ENCODE measurements at regions not wholly inside any gene's neighbourhood (a gene's known extent, or its start where the extent isn't known, plus 50 kb on each side); places are given as distances from the start of the nearest gene placed in this dataset.

DNA sequence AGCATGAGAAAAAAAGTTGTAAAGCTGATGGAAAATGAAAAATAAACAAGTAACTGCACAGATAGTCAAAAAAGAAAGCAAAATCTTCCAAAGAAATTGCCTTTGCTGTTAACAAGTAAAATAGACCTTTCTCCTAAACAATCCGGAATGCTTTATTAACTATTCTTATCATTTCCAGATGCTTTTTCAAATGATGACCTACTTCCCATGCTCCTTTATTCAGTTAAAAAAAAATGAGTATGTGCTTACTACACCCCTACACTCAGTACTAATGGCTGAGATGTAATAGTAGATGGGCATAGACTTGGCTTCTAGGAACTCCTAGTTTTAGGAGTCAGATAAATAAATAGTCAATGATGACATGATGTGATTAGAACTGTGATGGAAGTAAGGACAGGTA is 108.5 kb downstream of the NIBAN1 start:
- WGBS, 2 experiments (ENCODE audit: extremely low coverage in 1 of 2, insufficient coverage in 1 of 2, insufficient read length in 1 of 2, insufficient replicate concordance in 2 of 2, low coverage in 1 of 2, low lambda C conversion rate in 2 of 2, missing lambda C conversion rate in 1 of 2): 92% methylated on average over 1 of the region's 1 CpG; no CpG with 5 or more reads in 1 of the 2 experiments
- TF ChIP-seq SIX5 (IDR thresholded peaks at IDR 0.05; ENCODE audit: low read depth, low read length) (no peak), GABPA (IDR thresholded peaks at IDR 0.05; ENCODE audit: borderline replicate concordance, insufficient read depth, low read length) (no peak), RNF2 (IDR thresholded peaks at IDR 0.05; ENCODE audit: borderline replicate concordance, low read depth, low read length, missing control alignments, poor library complexity, severe bottlenecking) (no peak), GTF2F1 (IDR thresholded peaks at IDR 0.05; ENCODE audit: borderline replicate concordance, low read depth, low read length) (no peak), CTBP2 (IDR thresholded peaks at IDR 0.05; ENCODE audit: borderline replicate concordance, insufficient read depth, insufficient read length, low read length) (no peak), JUN (IDR thresholded peaks at IDR 0.05; ENCODE audit: low read depth, low read length) (no peak), SP1 (IDR thresholded peaks at IDR 0.05; ENCODE audit: low read depth, low read length) (no peak), CBX8 (IDR thresholded peaks at IDR 0.05; ENCODE audit: borderline replicate concordance, low read depth, low read length) (no peak), HDAC2 (IDR thresholded peaks at IDR 0.05; ENCODE audit: borderline replicate concordance in 1 of 2, low read depth in 2 of 2, low read length in 2 of 2) (no peak)

More for the DNA sequence above, 108.5 kb downstream of the NIBAN1 start:
- Histone ChIP-seq H3K4me2 (ENCODE audit: insufficient read depth in 1 of 2, low read depth in 2 of 2, low read length in 2 of 2) (no peak overlapping the region), H3K79me1 (ENCODE audit: low read depth, low read length) (no peaks in the 10 kb centered on the region), H3K23ac (ENCODE audit: insufficient read length) (no peak overlapping the region), H2BK5ac (ENCODE audit: low read depth, low read length) (no peak overlapping the region), H3K9me3 (ENCODE audit: insufficient read depth in 2 of 2, low read depth in 1 of 2, low read length in 1 of 2) (no peaks in the 10 kb centered on the region), H3K23me2 (ENCODE audit: low read depth, low read length) (no peaks in the 10 kb centered on the region; the same call in 1 of the 2 replicates), H3K79me2 (ENCODE audit: control insufficient read depth in 1 of 2, insufficient read depth in 2 of 2, low read length in 2 of 2) (no peaks in the 10 kb centered on the region), H4K8ac (ENCODE audit: extremely low read depth, insufficient read depth, low read length) (no peak overlapping the region), H3K9ac (replicated peaks in 1 of 4; ENCODE audit: extremely low read depth in 1 of 4, low read depth in 3 of 4, low read length in 3 of 4) (no peak overlapping the region), H3K36me3 (ENCODE audit: control insufficient read depth in 2 of 4, insufficient read depth in 4 of 4, low read length in 3 of 4) (no peaks in the 10 kb centered on the region), H2BK120ac (replicated peaks; ENCODE audit: low read depth, low read length) (no peak overlapping the region), H3K4ac (replicated peaks; ENCODE audit: insufficient read length, low read depth, low read length) (no peak overlapping the region), H3K27ac (ENCODE audit: low read depth, low read length) (no peak overlapping the region), H3K4me3 (ENCODE audit: extremely low read depth in 1 of 4, insufficient read depth in 2 of 4, low read depth in 3 of 4, low read length in 4 of 4) (no peak overlapping the region), H3K4me1 (replicated peaks in 1 of 4; ENCODE audit: control insufficient read depth in 3 of 4, insufficient read depth in 4 of 4, low read length in 3 of 4) (no peaks in the 10 kb centered on the region), H2BK20ac (ENCODE audit: low read length) (no peak overlapping the region), H2BK12ac (ENCODE audit: low read depth, low read length) (no peak overlapping the region), H3K14ac (ENCODE audit: insufficient read length) (no peak overlapping the region), H3K18ac (ENCODE audit: extremely low read depth, low read length) (no peak overlapping the region), H2AFZ (ENCODE audit: low read length) (no peak overlapping the region), H2AK5ac (ENCODE audit: low read depth, low read length) (no peak overlapping the region), H4K5ac (ENCODE audit: insufficient read length, low read depth, low read length) (no peak overlapping the region), H4K20me1 (replicated peaks in 1 of 2; ENCODE audit: control insufficient read depth in 1 of 2, insufficient read depth in 2 of 2, low read length in 2 of 2) (peaks cover 0 to 2% of the 10 kb centered on the region in 2 experiments), H2BK15ac (ENCODE audit: low read length) (no peak overlapping the region), H4K91ac (replicated peaks; ENCODE audit: insufficient read length, low read length) (no peak overlapping the region), H3K27me3 (replicated peaks in 1 of 4; ENCODE audit: control insufficient read depth in 3 of 4, extremely low read depth in 1 of 4, insufficient read depth in 3 of 4, low read length in 3 of 4) (no peaks in the 10 kb centered on the region), H3K56ac (replicated peaks; ENCODE audit: insufficient read length, low read depth, low read length) (no peak overlapping the region)
- FAIRE-seq: no peak
- no peak for DNase-seq (ENCODE audit: low read depth in 1 of 2, low spot score in 2 of 2)
- ChIA-PET CTCF (ENCODE audit: partially characterized antibody) (interaction anchor here (0.9 kb wide), 1 partner anchor 304 kb away, joined by 3 read pairs; no protein-coding TSS in a partner anchor), POLR2A (ENCODE audit: partially characterized antibody) (no interaction called here)
